HepG2 (cell line): ENCODE measurements at regions not wholly inside any gene's neighbourhood (a gene's known extent, or its start where the extent isn't known, plus 50 kb on each side); places are given as distances from the start of the nearest gene placed in this dataset.
A peak's percentile ranks its signal among the peaks of the same experiment; 100 is the strongest.

Experiments used
- ATAC-seq: fragments of 200-7000 bp; cut with Tn5 transposase; 3 replicates; pipeline ENCODE4 v1.9.1; 2020; ENCODE audit warnings: mild to moderate bottlenecking, moderate library complexity
- BruUV-seq: library from RNA; stranded (reverse); fragments of 400-500 nt; replicated peaks from 2 replicates; lab custom pipeline; 2021; lab: Mats Ljungman, UMichigan
- CTCF ChIA-PET: fragments of 300-600 bp; formaldehyde crosslinking; extraction: SDS; loops from one replicate; lab custom pipeline; 2021; ENCODE audit warnings: low total read pairs, inconsistent platforms, low intra/inter-chr PET ratio; lab: Yijun Ruan, JAX
- POLR2A ChIA-PET: fragments of 350-600 bp; sonication (Branson Sonifier 250); formaldehyde crosslinking; loops from one replicate; lab custom pipeline; 2020; ENCODE audit warnings: antibody characterized with exemption, inconsistent platforms; lab: Yijun Ruan, JAX
- DNase-seq: peaks from one replicate; pipeline ENCODE4 v3.0.0-alpha.2; 2015; ENCODE audit warnings: low spot score
- FAIRE-seq: peaks from 3 replicates; lab custom pipeline; 2011; peaks lifted over from hg19 to GRCh38; lab: Jason Lieb, UNC
- H2AFZ ChIP-seq: one replicate; pipeline ENCODE4 v1.6.1; 2011; ENCODE audit warnings: low read length, inconsistent platforms
- H3K27ac ChIP-seq: fragments of 300-600 bp; 3 replicates; pipeline ENCODE4 v1.8.0; 2011; ENCODE audit warnings: mixed run types, mild to moderate bottlenecking, mixed read lengths, low read length, inconsistent platforms; ENCODE audit not compliant: insufficient read depth; ENCODE audit errors: extremely low read length
- H3K27me3 ChIP-seq, 2 experiments: fragments of 200-600 bp in 1 of 2; 2 replicates in 1 of 2; 3 replicates in 1 of 2; pipeline versions ENCODE4 v1.6.0 to v1.8.0; 2011; ENCODE audit warnings: low read length in 2 of 2, mild to moderate bottlenecking in 2 of 2, moderate library complexity in 2 of 2, inconsistent platforms in 1 of 2; ENCODE audit not compliant: insufficient read depth in 2 of 2, control insufficient read depth in 1 of 2
- H3K36me3 ChIP-seq, 2 experiments: fragments of 200-600 bp in 1 of 2; replicated peaks in 1 of 2; 2 replicates in 1 of 2; 3 replicates in 1 of 2; pipeline versions ENCODE4 v1.5.1 to v1.8.0; 2011; ENCODE audit warnings: low read length in 2 of 2, inconsistent platforms in 1 of 2; ENCODE audit not compliant: insufficient read depth in 2 of 2, control insufficient read depth in 1 of 2
- H3K4me1 ChIP-seq: 2 replicates; pipeline ENCODE4 v1.5.1; 2012; ENCODE audit warnings: low read length, inconsistent platforms; ENCODE audit not compliant: insufficient read depth
- H3K4me2 ChIP-seq: 2 replicates; pipeline ENCODE4 v1.6.0; 2011; ENCODE audit warnings: low read depth, low read length, inconsistent platforms
- H3K4me3 ChIP-seq, 3 experiments: fragments of 200-600 bp in 1 of 3; sonication (generic), shearing (Covaris generic) in 1 of 3; replicated peaks in 1 of 3; 2 replicates each; pipeline ENCODE4 v1.5.1; 2011 to 2016; ENCODE audit warnings: low read length in 3 of 3, inconsistent platforms in 2 of 3, low read depth in 2 of 3, mild to moderate bottlenecking in 2 of 3, control low read depth in 1 of 3, mixed read lengths in 1 of 3; ENCODE audit not compliant: insufficient read depth in 1 of 3
- H3K79me2 ChIP-seq: one replicate; pipeline ENCODE4 v1.6.1; 2011; ENCODE audit warnings: low read length, inconsistent platforms; ENCODE audit not compliant: insufficient read depth
- H3K9ac ChIP-seq: 2 replicates; pipeline ENCODE4 v1.6.0; 2011; ENCODE audit warnings: mild to moderate bottlenecking, low read depth, low read length, inconsistent platforms; ENCODE audit not compliant: insufficient read depth
- H3K9me3 ChIP-seq: 2 replicates; pipeline ENCODE4 v1.5.1; 2012; ENCODE audit warnings: mild to moderate bottlenecking, low read length
- H4K20me1 ChIP-seq: 2 replicates; pipeline ENCODE4 v1.6.0; 2011; ENCODE audit warnings: inconsistent platforms, mild to moderate bottlenecking, low read length, moderate library complexity; ENCODE audit not compliant: insufficient read depth
- AGO2 ChIP-seq: fragments of 200-400 bp; formaldehyde crosslinking; optimal IDR thresholded peaks from 2 replicates; pipeline ENCODE3; 2017; ENCODE audit warnings: mild to moderate bottlenecking, low read depth, low read length, moderate library complexity
- EEA1 ChIP-seq: sonication (generic); formaldehyde crosslinking; IDR thresholded peaks from 2 replicates; pipeline ENCODE4 v1.5.1; 2020; ENCODE audit warnings: mild to moderate bottlenecking, missing genetic modification reagents, borderline replicate concordance
- MAZ ChIP-seq, 2 experiments: sonication (generic) in 1 of 2; formaldehyde crosslinking in 1 of 2; IDR thresholded peaks; 2 replicates each; pipeline versions ENCODE4 v1.5.0 to v1.6.1; 2012 to 2020; ENCODE audit warnings: low read depth in 2 of 2, mild to moderate bottlenecking in 2 of 2, borderline replicate concordance in 1 of 2, improper control_type of control experiment in 1 of 2, low read length in 1 of 2, missing genetic modification reagents in 1 of 2, moderate library complexity in 1 of 2
- NR1H2 ChIP-seq: sonication (generic); formaldehyde crosslinking; IDR thresholded peaks from 2 replicates; pipeline ENCODE4 v1.8.1; 2022; ENCODE audit warnings: low read depth, missing genetic modification reagents, borderline replicate concordance
- RNF2 ChIP-seq: fragments of 450-650 bp; conservative IDR thresholded peaks from 2 replicates; pipeline ENCODE4 v1.6.1; 2016; ENCODE audit warnings: low read depth
- RXRA ChIP-seq: sonication (generic); formaldehyde crosslinking; IDR thresholded peaks from 2 replicates; pipeline ENCODE4 v1.5.1; 2020; ENCODE audit warnings: missing genetic modification reagents
- SALL2 ChIP-seq: sonication (generic); formaldehyde crosslinking; IDR thresholded peaks from 2 replicates; pipeline ENCODE4 v1.8.1; 2023; ENCODE audit warnings: mild to moderate bottlenecking, missing genetic modification reagents, inconsistent platforms
- ZFX ChIP-seq: sonication (generic); formaldehyde crosslinking; IDR thresholded peaks from 2 replicates; pipeline ENCODE4 v1.4.0; 2020; ENCODE audit warnings: mild to moderate bottlenecking, low read depth, missing genetic modification reagents, moderate library complexity
- ZNF337 ChIP-seq: sonication (generic); formaldehyde crosslinking; IDR thresholded peaks from 2 replicates; pipeline ENCODE4 v1.5.1; 2020; ENCODE audit warnings: missing genetic modification reagents, low read depth, mild to moderate bottlenecking, borderline replicate concordance
- ZNF441 ChIP-seq: sonication (generic); formaldehyde crosslinking; IDR thresholded peaks from 2 replicates; pipeline ENCODE4 v1.7.0; 2021; ENCODE audit warnings: missing genetic modification reagents, borderline replicate concordance
- ZNF556 ChIP-seq: sonication (generic); formaldehyde crosslinking; IDR thresholded peaks from 2 replicates; pipeline ENCODE4 v1.4.0; 2020; ENCODE audit warnings: mild to moderate bottlenecking, missing genetic modification reagents, borderline replicate concordance
- ZNF878 ChIP-seq: sonication (generic); formaldehyde crosslinking; IDR thresholded peaks from 2 replicates; pipeline ENCODE4 v1.8.1; 2023; ENCODE audit warnings: mild to moderate bottlenecking, missing genetic modification reagents, moderate library complexity
- WGBS: methylation state at CpG from one replicate; pipeline ENCODE4 v1.1.6; 2017; ENCODE audit warnings: low lambda C conversion rate; 5-methylcytosine and 5-hydroxymethylcytosine counted together
- in situ Hi-C: cut with HindIII; loops from 2 replicates; pipeline ENCODE4 v1.10.0; 2017; ENCODE audit warnings: low pct_unique_long_range_greater_than_20kb; ENCODE audit not compliant: extremely low pct_ligation_motif_present
- intact Hi-C: fragments of 100-400 bp; cut with micrococcal nuclease; formaldehyde crosslinking; loops from one replicate; pipeline ENCODE4 v1.10.0; 2022; ENCODE audit not compliant: unreplicated experiment
- TF ChIP-seq, protein P1 (sequence below): fragments of 450-650 bp; IDR thresholded peaks from 2 replicates; pipeline ENCODE4 v1.6.1; 2016
- TF ChIP-seq, protein P2 (sequence below): IDR thresholded peaks from 2 replicates; pipeline ENCODE4 v1.6.1; 2018; ENCODE audit warnings: missing genetic modification reagents

DNA sequence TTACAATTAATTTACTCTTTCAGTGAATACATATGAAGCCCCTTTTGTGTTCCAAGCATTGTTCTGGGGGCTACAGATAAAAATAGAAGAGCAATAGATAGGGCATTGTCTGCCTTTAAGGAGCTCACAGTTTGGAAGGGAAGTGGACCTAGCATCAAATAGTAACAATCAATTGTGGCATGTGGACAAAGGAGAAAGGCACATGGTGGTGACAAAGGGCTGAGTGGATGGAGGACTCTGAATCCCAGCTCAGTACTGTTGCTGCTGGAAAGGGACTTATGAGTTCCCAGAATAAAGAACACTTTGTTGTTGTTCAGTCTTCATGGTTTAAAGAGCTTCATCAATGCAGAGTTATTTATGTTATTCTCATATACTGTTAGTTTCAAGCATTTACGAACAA is 217.7 kb downstream of the HRH4 start:
- FAIRE-seq = no peak
- Histone ChIP-seq H4K20me1 (no peaks in the 10 kb centered on the region), H2AFZ (no peak overlapping the region), H3K27ac (no peak overlapping the region), H3K9me3 (no peaks in the 10 kb centered on the region), H3K4me1 (no peaks in the 10 kb centered on the region), H3K79me2 (no peaks in the 10 kb centered on the region), H3K27me3 (no peaks in the 10 kb centered on the region), H3K9ac (no peak overlapping the region), H3K4me2 (no peak overlapping the region), H3K36me3 (no peaks in the 10 kb centered on the region), H3K4me3 (no peak overlapping the region)
- TF ChIP-seq RNF2 = no peak
- TF ChIP-seq, protein P1, sequence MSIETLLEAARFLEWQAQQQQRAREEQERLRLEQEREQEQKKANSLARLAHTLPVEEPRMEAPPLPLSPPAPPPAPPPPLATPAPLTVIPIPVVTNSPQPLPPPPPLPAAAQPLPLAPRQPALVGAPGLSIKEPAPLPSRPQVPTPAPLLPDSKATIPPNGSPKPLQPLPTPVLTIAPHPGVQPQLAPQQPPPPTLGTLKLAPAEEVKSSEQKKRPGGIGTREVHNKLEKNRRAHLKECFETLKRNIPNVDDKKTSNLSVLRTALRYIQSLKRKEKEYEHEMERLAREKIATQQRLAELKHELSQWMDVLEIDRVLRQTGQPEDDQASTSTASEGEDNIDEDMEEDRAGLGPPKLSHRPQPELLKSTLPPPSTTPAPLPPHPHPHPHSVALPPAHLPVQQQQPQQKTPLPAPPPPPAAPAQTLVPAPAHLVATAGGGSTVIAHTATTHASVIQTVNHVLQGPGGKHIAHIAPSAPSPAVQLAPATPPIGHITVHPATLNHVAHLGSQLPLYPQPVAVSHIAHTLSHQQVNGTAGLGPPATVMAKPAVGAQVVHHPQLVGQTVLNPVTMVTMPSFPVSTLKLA = peak; percentile 84
- ChIA-PET CTCF (no interaction called here), POLR2A (no interaction called here)
- 44% methylated on average over 1 of the region's 1 CpG for WGBS
- in situ Hi-C loops (no loop called here), intact Hi-C loops (no loop called here)
- no peak for DNase-seq
- no peak for ATAC-seq
- no TSS peak for BruUV-seq

DNA sequence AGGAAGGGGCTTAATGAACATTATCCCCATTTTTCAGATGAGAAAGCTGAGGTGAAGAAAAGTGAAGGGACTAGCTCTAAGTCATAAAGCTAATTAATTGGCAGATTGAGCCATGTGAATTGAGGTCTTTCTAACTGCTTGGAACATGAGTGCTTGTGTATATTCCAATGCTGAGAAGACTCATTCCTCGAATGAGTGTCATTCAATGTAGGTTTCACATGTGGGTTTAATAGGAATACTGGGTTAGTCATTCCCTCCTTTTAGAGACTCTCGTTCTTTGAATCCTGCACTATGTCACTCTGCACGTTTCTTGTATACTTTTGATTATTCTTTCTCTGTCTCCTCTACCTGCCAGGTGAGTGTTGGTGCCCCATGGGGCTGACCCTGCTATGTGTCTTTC is 218.2 kb downstream of the HRH4 start:
- DNase-seq = no peak
- no peak for FAIRE-seq
- H2AFZ ChIP-seq = no peak overlapping the region
- WGBS = 0% methylated on average over 3 of the region's 3 CpGs
- H3K4me1 ChIP-seq = no peaks in the 10 kb centered on the region
- BruUV-seq = no TSS peak
- no peak overlapping the region for H3K27ac ChIP-seq
- in situ Hi-C loops = no loop called here
- no peak for ATAC-seq
- no peak overlapping the region for H3K4me3 ChIP-seq
- H3K36me3 ChIP-seq = no peaks in the 10 kb centered on the region
- no peaks in the 10 kb centered on the region for H3K9me3 ChIP-seq
- ChIA-PET POLR2A (no interaction called here), CTCF (no interaction called here)
- H3K27me3 ChIP-seq = no peaks in the 10 kb centered on the region
- no peak overlapping the region for H3K9ac ChIP-seq
- H4K20me1 ChIP-seq = no peaks in the 10 kb centered on the region
- intact Hi-C loops = no loop called here
- no peaks in the 10 kb centered on the region for H3K79me2 ChIP-seq
- no peak overlapping the region for H3K4me2 ChIP-seq
- TF ChIP-seq MAZ (IDR thresholded peaks at IDR 0.05; ENCODE audit: borderline replicate concordance, low read depth, low read length) = no peak
- no peak for TF ChIP-seq MAZ (CRISPR knock-in tag; IDR thresholded peaks at IDR 0.05; ENCODE audit: low read depth)
- TF ChIP-seq ZNF556 = no peak
- TF ChIP-seq NR1H2 = no peak
- TF ChIP-seq AGO2 = no peak
- no peak for TF ChIP-seq SALL2 (CRISPR knock-in tag)
- TF ChIP-seq RXRA (CRISPR knock-in tag) = no peak
- TF ChIP-seq ZNF337 (CRISPR knock-in tag) = no peak
- no peak for TF ChIP-seq ZFX (CRISPR knock-in tag)
- TF ChIP-seq, protein P2, sequence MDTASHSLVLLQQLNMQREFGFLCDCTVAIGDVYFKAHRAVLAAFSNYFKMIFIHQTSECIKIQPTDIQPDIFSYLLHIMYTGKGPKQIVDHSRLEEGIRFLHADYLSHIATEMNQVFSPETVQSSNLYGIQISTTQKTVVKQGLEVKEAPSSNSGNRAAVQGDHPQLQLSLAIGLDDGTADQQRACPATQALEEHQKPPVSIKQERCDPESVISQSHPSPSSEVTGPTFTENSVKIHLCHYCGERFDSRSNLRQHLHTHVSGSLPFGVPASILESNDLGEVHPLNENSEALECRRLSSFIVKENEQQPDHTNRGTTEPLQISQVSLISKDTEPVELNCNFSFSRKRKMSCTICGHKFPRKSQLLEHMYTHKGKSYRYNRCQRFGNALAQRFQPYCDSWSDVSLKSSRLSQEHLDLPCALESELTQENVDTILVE (CRISPR knock-in tag) = no peak
- no peak for TF ChIP-seq ZNF441 (CRISPR knock-in tag)
- no peak for TF ChIP-seq ZNF878 (CRISPR knock-in tag)
- TF ChIP-seq EEA1 = no peak
